Right renal cortex interstitium (tissue), 3 donors: ENCODE measurements at regions not wholly inside any gene's neighbourhood (a gene's known extent, or its start where the extent isn't known, plus 50 kb on each side); places are given as distances from the start of the nearest gene placed in this dataset.
"Not testable (repeated sequence)": the region's sequence is repeated elsewhere in the genome, so short reads cannot be mapped to it uniquely, and the experiment has no call there.

Experiments
- DNase-seq, 3 donors: peaks; one replicate each; pipeline ENCODE4 v3.0.0-alpha.2; 2013; ENCODE audit warnings: low read depth in 3 of 3, low spot score in 2 of 3

DNA sequence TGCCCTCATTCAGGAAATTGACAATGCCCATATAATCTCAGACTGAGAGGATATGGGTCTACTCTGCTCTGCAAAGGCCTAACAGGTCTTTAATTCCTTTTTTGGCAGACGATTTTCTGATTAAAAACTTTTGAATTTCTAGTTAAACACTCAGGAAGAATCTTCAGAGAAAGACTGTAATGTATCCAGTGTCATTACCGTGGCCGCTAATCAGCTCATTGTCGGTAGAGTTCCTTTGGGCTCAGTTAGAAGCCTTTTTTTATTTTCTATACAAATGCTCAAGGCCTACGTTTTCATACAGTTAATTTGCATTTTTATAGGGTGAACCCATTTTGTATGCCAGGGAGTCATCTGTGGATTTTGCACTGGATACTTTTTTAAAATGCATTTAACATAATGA is 549.9 kb downstream of the RPS29 start:
- DNase-seq = no peak

GRCh38 chr14:49033131-49033530 is 553.0 kb downstream of the RPS29 start:
- DNase-seq = no peak

GRCh38 chr14:49031710-49032109 is 554.5 kb downstream of the RPS29 start:
- not testable (repeated sequence) for DNase-seq

DNA sequence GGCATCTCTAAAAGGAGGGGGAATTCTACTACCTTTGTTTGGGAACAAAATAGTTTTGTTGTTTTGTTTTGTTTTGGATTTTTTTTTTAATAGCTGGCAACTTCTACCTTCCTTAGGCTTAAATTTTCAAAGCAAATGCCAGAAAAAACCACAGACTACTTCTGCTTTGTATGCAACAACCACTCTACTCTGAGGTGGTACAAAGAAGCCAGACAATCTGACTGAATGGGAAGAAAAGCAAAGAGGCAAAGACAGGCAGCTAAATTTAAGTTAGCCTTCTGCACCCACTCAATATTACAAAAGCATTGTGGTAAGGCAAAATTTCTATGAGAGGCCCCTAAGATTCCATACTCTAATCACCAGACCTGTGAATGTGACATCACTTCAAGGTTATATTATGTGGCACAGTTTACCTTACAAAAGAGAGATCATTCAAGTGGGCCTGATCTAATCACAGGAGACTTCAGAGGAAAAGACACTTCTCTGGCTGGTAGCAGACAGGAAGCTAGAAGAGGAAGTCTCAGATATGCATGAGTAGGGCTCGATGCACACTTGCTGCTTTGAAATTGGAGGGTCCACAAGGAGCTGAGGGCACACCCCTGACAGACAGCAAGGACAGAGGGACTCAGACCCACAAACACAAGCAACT is 566.6 kb downstream of the RPS29 start:
- no peak for DNase-seq

- DNase-seq = no peak
Measured at GRCh38 chr14:49017447-49017846, 568.7 kb downstream of the RPS29 start.

- no peak for DNase-seq
Measured at GRCh38 chr14:49016381-49016780, 569.8 kb downstream of the RPS29 start.

- no peak for DNase-seq
Measured at GRCh38 chr14:49014476-49014875, 571.7 kb downstream of the RPS29 start.

DNA sequence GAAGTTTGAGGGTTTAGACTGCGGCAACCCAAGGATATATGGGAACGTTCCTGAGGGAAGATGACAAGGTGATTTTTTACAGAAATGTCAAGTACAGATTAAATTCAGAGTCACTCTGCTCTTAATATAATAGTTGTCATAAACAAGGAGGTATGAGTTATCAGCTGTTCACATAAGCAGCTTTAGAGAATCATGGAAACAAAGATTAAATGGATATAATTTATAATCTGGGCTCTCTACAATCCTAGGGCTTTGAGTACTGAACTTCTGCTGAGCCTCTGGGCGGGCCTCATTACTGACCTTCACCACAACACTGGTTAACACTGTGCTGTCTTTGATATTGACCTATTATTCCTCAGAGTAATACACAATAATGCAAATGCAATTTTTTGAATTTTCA is 577.8 kb downstream of the RPS29 start:
- no peak for DNase-seq

DNA sequence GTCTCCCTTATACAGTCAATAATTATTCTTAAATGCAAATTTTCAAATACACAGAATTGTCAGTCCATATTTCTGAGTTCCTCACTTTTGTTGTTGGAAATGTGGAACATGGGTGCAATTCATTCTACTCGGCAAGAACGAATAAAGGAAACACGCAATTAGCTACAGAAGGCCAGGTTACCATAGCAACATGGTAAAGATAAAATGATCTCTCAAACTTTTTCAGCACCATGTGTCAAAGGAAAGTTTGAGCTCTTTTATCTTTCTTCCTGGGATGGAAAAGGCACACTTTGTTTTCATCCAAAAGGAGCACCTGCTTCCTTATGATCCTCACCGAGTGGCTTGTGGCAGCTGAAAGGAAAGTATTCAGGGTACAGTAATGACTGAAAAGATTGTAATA is 595.0 kb downstream of the RPS29 start:
- DNase-seq = no peak

GRCh38 chr14:48983351-48983888 is 602.8 kb downstream of the RPS29 start:
- no peak for DNase-seq

- DNase-seq = no peak
Measured at GRCh38 chr14:48974994-48975393, 611.2 kb downstream of the RPS29 start.

GRCh38 chr14:48973151-48973550 is 613.0 kb downstream of the RPS29 start:
- no peak for DNase-seq

DNA sequence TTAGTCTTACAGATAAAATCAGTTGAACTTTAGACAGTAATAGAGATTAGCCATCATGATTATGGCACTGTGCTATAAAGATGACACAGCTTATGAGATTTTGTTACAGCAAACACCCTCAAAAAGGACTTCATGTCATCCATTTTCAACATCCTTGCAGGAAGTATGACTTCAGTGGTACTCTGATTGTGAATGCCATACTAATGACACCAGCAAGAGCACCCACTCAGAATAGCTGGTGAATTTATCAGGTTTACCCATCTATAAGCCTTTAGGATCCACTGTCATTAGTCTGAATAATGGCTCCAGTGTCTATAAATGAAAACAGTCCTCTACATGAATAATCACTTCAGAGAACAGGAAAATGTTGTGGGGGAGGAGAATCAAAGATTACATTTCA is 615.2 kb downstream of the RPS29 start:
- DNase-seq = no peak

DNA sequence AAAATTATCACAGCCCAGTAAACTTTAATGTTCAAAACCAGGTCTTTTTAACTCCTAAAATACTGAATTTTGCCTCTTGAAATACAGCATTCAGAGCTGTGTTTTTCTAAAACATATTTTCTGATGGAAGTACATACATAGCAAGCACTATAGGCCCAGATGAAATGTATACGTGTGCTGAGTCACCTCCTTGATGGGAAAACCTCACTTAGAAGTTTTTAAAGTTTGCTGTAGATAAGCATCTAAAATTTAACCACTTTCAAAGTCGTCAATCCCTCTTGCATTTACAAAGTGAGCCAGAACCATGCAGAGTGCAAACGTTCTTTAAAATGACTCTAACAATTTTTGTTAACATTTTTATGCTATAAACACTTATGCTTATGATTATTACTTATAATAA is 618.8 kb downstream of the RPS29 start:
- no peak for DNase-seq

GRCh38 chr14:48963231-48963790 is 622.9 kb downstream of the RPS29 start:
- DNase-seq = no peak

GRCh38 chr14:48957486-48957885 is 628.7 kb downstream of the RPS29 start:
- no peak for DNase-seq

- no peak for DNase-seq
Measured at GRCh38 chr14:48955857-48956256, 630.3 kb downstream of the RPS29 start.

DNA sequence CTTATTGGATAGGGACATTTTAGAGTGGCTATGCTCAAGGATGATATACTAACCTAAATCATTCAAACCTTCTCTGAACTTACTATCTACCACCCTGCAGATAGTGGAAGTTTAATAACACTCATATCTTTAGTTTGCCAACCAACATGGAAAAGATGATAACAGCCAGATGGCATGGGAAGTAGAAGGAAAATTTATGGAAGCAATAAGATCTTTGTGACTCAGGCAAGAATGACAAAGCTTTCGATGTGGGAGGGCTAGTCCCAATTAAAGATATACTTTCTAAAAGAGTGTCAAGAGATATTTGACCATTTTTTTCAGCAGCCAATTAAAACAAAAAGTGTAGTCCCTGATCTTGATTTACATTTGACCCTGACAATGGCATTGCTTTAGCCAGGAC is 631.7 kb downstream of the RPS29 start:
- no peak for DNase-seq

GRCh38 chr14:48944809-48945208 is 641.4 kb downstream of the RPS29 start:
- no peak for DNase-seq

- no peak for DNase-seq
Measured at GRCh38 chr14:48943913-48944312, 642.3 kb downstream of the RPS29 start.

DNA sequence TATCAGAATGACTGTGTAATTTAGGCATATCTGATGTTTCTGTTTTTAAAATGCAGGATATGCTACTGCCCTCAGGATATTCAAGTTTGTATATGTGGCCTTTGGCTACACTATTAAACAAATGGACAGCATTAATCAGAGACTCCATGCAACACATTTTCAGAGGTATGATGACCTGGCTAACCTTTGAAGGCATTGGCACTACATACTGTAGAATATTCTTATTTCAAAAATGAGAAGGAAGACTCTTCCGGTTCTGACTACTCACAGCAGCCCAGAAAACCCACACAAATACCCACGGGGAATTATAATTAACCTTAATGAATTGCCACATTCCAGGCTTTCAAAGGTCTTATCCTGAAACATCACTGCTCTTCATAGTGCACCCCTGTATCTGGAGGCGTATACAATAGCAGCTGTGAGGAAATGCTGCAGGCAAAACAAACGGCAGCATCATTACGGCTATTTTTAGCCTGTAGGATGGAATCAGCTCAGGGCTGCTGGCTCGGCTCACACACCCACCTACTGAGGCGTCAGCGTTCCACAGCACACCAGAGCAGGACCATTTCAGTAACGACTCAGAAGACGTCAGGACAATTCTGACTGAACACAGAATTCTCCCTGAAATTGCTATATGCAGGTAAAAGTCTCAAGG is 648.5 kb downstream of the RPS29 start:
- DNase-seq = no peak

DNA sequence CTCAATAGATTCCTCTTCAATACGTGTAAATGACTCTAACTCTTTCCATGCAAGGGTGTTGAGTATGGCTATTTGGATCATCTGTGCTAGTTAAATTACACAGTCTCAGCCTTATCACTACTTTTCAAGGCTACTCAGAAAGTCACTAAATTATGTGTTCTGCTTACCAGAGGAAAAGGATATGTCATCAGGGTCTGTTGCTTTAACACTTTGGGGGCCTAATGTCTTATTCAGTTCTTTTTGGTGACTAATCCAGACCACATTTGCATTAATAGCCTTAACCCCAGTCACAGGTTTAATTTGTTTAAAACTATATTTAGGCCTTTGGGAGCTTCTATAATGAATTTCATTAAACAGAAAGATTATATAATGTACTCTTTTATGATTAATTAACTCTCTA is 649.3 kb downstream of the RPS29 start:
- no peak for DNase-seq
